Glutamatergic neuron (in vitro differentiated cells): ENCODE measurements at regions not wholly inside any gene's neighbourhood (a gene's known extent, or its start where the extent isn't known, plus 50 kb on each side); places are given as distances from the start of the nearest gene placed in this dataset.
A peak's percentile ranks its signal among the peaks of the same experiment; 100 is the strongest.
"Not testable (repeated sequence)": the region's sequence is repeated elsewhere in the genome, so short reads cannot be mapped to it uniquely, and the experiment has no call there.

Experiments used
- DNase-seq: peaks from one replicate; pipeline ENCODE4 v3.0.0; 2022
- H3K27ac Mint-ChIP-seq: one replicate; pipeline ENCODE4 v1.8.0; 2020; ENCODE audit warnings: mild to moderate bottlenecking, mixed read lengths, inconsistent platforms; ENCODE audit not compliant: unreplicated experiment
- H3K27me3 Mint-ChIP-seq: one replicate; pipeline ENCODE4 v1.8.0; 2020; ENCODE audit warnings: mild to moderate bottlenecking, moderate library complexity, mixed read lengths, inconsistent platforms; ENCODE audit not compliant: unreplicated experiment
- H3K36me3 Mint-ChIP-seq: one replicate; pipeline ENCODE4 v1.8.0; 2020; ENCODE audit warnings: mild to moderate bottlenecking, mixed read lengths, inconsistent platforms; ENCODE audit not compliant: unreplicated experiment
- H3K4me1 Mint-ChIP-seq: one replicate; pipeline ENCODE4 v1.8.0; 2020; ENCODE audit warnings: mild to moderate bottlenecking, low read depth, mixed read lengths, inconsistent platforms; ENCODE audit not compliant: unreplicated experiment
- H3K4me3 Mint-ChIP-seq: one replicate; pipeline ENCODE4 v1.8.0; 2020; ENCODE audit warnings: mild to moderate bottlenecking, mixed read lengths, inconsistent platforms; ENCODE audit not compliant: unreplicated experiment
- H3K9me3 Mint-ChIP-seq: one replicate; pipeline ENCODE4 v1.8.0; 2020; ENCODE audit warnings: mild to moderate bottlenecking, moderate library complexity, mixed read lengths, inconsistent platforms; ENCODE audit not compliant: unreplicated experiment

GRCh38 chr15:22358932-22359331 lies 99.8 kb upstream of the GOLGA6L22 start:
- not testable (repeated sequence) for H3K9me3 Mint-ChIP-seq, H3K36me3 Mint-ChIP-seq, DNase-seq, H3K27me3 Mint-ChIP-seq, H3K4me1 Mint-ChIP-seq, H3K4me3 Mint-ChIP-seq, H3K27ac Mint-ChIP-seq

- not testable (repeated sequence) for H3K27me3 Mint-ChIP-seq, H3K9me3 Mint-ChIP-seq, H3K27ac Mint-ChIP-seq, H3K4me1 Mint-ChIP-seq, H3K4me3 Mint-ChIP-seq, H3K36me3 Mint-ChIP-seq, DNase-seq
These were observed 99.1 kb upstream of the GOLGA6L22 start for GRCh38 chr15:22359587-22359986.

- H3K27ac Mint-ChIP-seq, DNase-seq, H3K4me1 Mint-ChIP-seq, H3K27me3 Mint-ChIP-seq, H3K36me3 Mint-ChIP-seq, H3K4me3 Mint-ChIP-seq, H3K9me3 Mint-ChIP-seq: not testable (repeated sequence)
These were observed 98.0 kb upstream of the GOLGA6L22 start for GRCh38 chr15:22360696-22361095.

- DNase-seq, H3K36me3 Mint-ChIP-seq, H3K27me3 Mint-ChIP-seq: not testable (repeated sequence)
These were observed 96.2 kb upstream of the GOLGA6L22 start for GRCh38 chr15:22362502-22362901.

GRCh38 chr15:22371246-22371834 lies 87.4 kb upstream of the GOLGA6L22 start:
- H3K4me3 Mint-ChIP-seq = peak overlapping the region; percentile 79
- H3K27me3 Mint-ChIP-seq, H3K27ac Mint-ChIP-seq, H3K36me3 Mint-ChIP-seq, DNase-seq, H3K9me3 Mint-ChIP-seq, H3K4me1 Mint-ChIP-seq: not testable (repeated sequence)

More at GRCh38 chr15:22362502-22362901, 96.2 kb upstream of the GOLGA6L22 start:
- not testable (repeated sequence) for H3K4me3 Mint-ChIP-seq, H3K4me1 Mint-ChIP-seq, H3K9me3 Mint-ChIP-seq, H3K27ac Mint-ChIP-seq

- H3K9me3 Mint-ChIP-seq, H3K27me3 Mint-ChIP-seq, H3K36me3 Mint-ChIP-seq, H3K27ac Mint-ChIP-seq, DNase-seq, H3K4me1 Mint-ChIP-seq, H3K4me3 Mint-ChIP-seq: not testable (repeated sequence)
These were observed 84.2 kb upstream of the GOLGA6L22 start for GRCh38 chr15:22374531-22374930.

- DNase-seq, H3K27ac Mint-ChIP-seq, H3K9me3 Mint-ChIP-seq, H3K36me3 Mint-ChIP-seq, H3K27me3 Mint-ChIP-seq, H3K4me3 Mint-ChIP-seq, H3K4me1 Mint-ChIP-seq: not testable (repeated sequence)
These were observed 82.9 kb upstream of the GOLGA6L22 start for GRCh38 chr15:22375829-22376228.

- not testable (repeated sequence) for H3K4me3 Mint-ChIP-seq, H3K4me1 Mint-ChIP-seq, H3K27ac Mint-ChIP-seq, DNase-seq, H3K9me3 Mint-ChIP-seq, H3K36me3 Mint-ChIP-seq, H3K27me3 Mint-ChIP-seq
These were observed 80.8 kb upstream of the GOLGA6L22 start for GRCh38 chr15:22377859-22378258.

GRCh38 chr15:22387691-22388090 lies 71.0 kb upstream of the GOLGA6L22 start:
- not testable (repeated sequence) for H3K27ac Mint-ChIP-seq, H3K27me3 Mint-ChIP-seq, H3K4me3 Mint-ChIP-seq, H3K9me3 Mint-ChIP-seq, DNase-seq, H3K4me1 Mint-ChIP-seq, H3K36me3 Mint-ChIP-seq

GRCh38 chr15:22388365-22388764 lies 70.3 kb upstream of the GOLGA6L22 start:
- H3K4me1 Mint-ChIP-seq, H3K27me3 Mint-ChIP-seq: not testable (repeated sequence)

GRCh38 chr15:22401207-22401606 lies 57.5 kb upstream of the GOLGA6L22 start:
- H3K4me3 Mint-ChIP-seq, H3K36me3 Mint-ChIP-seq, H3K4me1 Mint-ChIP-seq, H3K27ac Mint-ChIP-seq, H3K27me3 Mint-ChIP-seq, H3K9me3 Mint-ChIP-seq, DNase-seq: not testable (repeated sequence)

More at GRCh38 chr15:22388365-22388764, 70.3 kb upstream of the GOLGA6L22 start:
- H3K4me3 Mint-ChIP-seq, H3K36me3 Mint-ChIP-seq, DNase-seq, H3K9me3 Mint-ChIP-seq, H3K27ac Mint-ChIP-seq: not testable (repeated sequence)

GRCh38 chr15:22401703-22402102 lies 57.0 kb upstream of the GOLGA6L22 start:
- not testable (repeated sequence) for H3K4me1 Mint-ChIP-seq, DNase-seq, H3K36me3 Mint-ChIP-seq, H3K27me3 Mint-ChIP-seq, H3K27ac Mint-ChIP-seq, H3K9me3 Mint-ChIP-seq, H3K4me3 Mint-ChIP-seq

GRCh38 chr15:22405765-22406164 lies 52.9 kb upstream of the GOLGA6L22 start:
- not testable (repeated sequence) for H3K9me3 Mint-ChIP-seq, H3K4me1 Mint-ChIP-seq, DNase-seq, H3K27me3 Mint-ChIP-seq, H3K27ac Mint-ChIP-seq, H3K36me3 Mint-ChIP-seq, H3K4me3 Mint-ChIP-seq
